ENCODE measurements at regions not wholly inside any gene's neighbourhood (a gene's known extent, or its start where the extent isn't known, plus 50 kb on each side); places are given as distances from the start of the nearest gene placed in this dataset.

GRCh38 chr5:37955748-37956147 is 115.9 kb upstream of the GDNF start:
- TF ChIP-seq CTCF (conservative IDR thresholded peaks at IDR 0.05; ENCODE audit: low read depth, low read length) (no peak), ELK1 (IDR thresholded peaks at IDR 0.05; ENCODE audit: borderline replicate concordance, low read depth, low read length) (no peak), POLR2A (IDR thresholded peaks at IDR 0.05; ENCODE audit: low read depth, low read length) (no peak), SMC3 (IDR thresholded peaks at IDR 0.05; ENCODE audit: low read depth, low read length) (no peak), MAFK (IDR thresholded peaks at IDR 0.05; ENCODE audit: low read depth, low read length) (no peak), CEBPB (IDR thresholded peaks at IDR 0.05; ENCODE audit: low read depth, low read length) (no peak), MXI1 (IDR thresholded peaks at IDR 0.05; ENCODE audit: borderline replicate concordance, low read depth, low read length) (no peak), RCOR1 (IDR thresholded peaks at IDR 0.05; ENCODE audit: insufficient replicate concordance, low read length) (no peak), RAD21 (IDR thresholded peaks at IDR 0.05; ENCODE audit: low read length) (no peak)
- TF ChIP-seq, protein P1, sequence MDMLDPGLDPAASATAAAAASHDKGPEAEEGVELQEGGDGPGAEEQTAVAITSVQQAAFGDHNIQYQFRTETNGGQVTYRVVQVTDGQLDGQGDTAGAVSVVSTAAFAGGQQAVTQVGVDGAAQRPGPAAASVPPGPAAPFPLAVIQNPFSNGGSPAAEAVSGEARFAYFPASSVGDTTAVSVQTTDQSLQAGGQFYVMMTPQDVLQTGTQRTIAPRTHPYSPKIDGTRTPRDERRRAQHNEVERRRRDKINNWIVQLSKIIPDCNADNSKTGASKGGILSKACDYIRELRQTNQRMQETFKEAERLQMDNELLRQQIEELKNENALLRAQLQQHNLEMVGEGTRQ (IDR thresholded peaks at IDR 0.05; ENCODE audit: low read depth, low read length): no peak
